HG03139 (cell line): ENCODE measurements at regions not wholly inside any gene's neighbourhood (a gene's known extent, or its start where the extent isn't known, plus 50 kb on each side); places are given as distances from the start of the nearest gene placed in this dataset.

Experiments used
- ATAC-seq: cut with Tn5 transposase; IDR thresholded peaks from one replicate; pipeline ENCODE4 v1.9.1; 2021; ENCODE audit not compliant: unreplicated experiment

- no peak for ATAC-seq
Measured at GRCh38 chr11:45036010-45036409, 85.3 kb upstream of the TP53I11 start.

DNA sequence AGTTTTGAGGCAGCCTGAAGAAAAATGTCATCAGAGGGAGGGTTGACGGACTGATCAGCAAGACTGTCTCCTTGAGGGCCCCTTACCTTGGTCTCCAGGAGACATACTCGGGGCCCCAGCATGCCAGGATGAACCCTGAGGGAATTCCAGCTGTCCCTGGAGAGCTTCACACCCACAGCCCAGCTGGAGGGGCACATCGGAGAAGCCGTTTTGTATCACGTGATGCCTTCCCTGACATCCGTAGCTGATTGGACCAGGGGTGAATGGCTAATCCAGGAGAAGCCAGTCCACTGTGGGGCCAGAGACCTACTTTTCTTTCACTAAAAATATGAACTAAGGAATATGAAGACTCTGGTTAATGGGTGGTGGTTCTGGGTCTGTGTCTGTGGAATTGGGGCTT lies 86.0 kb upstream of the TP53I11 start:
- ATAC-seq: no peak

DNA sequence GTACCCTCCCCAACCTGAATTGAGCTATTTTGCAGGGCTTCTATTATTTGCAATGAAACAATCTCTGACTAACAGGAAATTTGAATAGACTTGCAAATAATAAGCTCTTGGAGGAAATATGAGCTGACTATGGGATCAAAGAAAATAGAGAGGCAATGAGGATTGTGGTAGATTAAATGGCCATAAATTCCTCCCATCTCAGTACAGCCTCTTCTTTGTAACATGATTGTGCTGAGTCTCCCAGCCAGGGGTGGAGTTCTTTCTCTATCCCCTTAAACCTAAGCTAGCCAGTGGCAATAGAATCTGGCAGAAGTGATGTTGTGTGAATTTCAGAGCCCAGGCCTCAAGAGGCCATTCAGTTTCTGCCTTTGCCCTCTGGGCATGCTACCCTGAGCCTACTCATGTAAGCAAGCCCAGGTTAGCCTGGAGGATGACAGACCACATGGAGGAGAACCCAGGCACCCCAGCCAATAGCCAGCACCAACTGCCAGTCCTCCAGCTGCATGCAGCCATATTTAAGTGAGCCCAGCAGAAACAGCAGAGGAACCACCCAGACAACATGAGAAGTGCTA lies 86.8 kb upstream of the TP53I11 start:
- no peak for ATAC-seq

- ATAC-seq: no peak
Measured at GRCh38 chr11:45038923-45039322, 88.2 kb upstream of the TP53I11 start.

- no peak for ATAC-seq
Measured at GRCh38 chr11:45041596-45041995, 90.9 kb upstream of the TP53I11 start.

GRCh38 chr11:45042560-45042959 lies 91.9 kb upstream of the TP53I11 start:
- ATAC-seq: no peak

- ATAC-seq: no peak
Measured at GRCh38 chr11:45043755-45044475, 93.2 kb upstream of the TP53I11 start.

DNA sequence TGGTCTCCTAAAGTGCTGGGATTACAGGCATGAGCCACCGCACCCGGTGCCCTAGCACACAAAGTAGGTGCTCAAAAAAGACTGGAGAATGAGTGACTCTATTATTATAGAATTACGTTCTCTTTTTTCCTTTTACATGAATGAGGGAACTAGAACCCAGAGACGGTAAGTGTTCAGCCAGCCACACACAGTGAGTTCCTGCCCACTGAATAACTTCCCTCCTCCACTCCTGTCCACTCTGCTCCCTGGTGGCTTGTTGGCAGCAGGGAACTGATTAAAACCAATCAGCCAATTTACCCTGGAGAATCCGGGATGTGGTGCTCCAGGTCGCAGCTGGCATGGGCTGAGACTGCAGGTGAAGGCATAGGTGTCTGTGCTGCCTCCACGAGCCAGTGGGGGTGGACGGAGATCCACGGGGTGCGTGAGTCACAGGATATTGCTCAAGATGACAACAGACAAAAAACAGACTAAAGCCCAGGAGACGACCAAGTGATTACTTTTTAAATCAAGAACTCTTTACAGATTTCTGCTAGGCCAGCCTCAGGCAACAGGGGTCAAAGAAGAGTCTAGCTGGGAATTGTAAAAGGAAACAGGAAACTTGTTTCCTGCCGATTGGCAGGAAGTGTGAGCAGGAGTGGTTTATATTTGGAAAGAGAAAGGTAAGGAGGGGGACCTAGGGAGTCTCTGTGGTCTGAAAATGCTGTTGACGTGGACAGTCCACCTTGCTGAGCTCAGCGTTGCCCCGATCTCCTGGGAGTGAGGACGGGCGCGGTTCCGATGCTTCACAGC lies 95.2 kb upstream of the TP53I11 start:
- ATAC-seq: no peak

DNA sequence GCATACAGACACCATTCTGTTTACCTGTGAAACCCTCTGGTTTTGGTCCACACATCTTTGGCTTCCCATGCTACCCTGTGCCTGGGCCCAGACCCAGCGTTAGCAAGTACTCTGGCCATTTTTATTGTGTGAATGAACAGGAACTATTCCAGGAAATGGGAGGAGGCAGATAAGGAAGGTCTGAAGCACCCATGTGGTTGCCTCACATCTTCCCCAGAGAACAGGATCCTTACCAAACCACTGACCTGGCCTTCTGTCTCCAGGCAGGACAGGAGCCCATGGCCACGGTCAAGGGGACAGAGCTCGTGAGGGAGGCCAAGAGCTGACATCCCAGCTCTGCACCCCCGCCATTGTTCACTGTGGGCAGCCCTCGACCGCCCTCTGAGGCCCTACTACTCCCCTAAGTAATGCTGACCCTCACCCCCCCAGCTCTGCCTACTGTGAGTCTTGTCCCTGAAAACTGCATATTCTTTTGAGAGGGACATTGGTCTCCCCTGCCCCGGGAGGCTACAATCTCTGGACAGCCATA lies 97.7 kb upstream of the TP53I11 start:
- ATAC-seq: no peak

DNA sequence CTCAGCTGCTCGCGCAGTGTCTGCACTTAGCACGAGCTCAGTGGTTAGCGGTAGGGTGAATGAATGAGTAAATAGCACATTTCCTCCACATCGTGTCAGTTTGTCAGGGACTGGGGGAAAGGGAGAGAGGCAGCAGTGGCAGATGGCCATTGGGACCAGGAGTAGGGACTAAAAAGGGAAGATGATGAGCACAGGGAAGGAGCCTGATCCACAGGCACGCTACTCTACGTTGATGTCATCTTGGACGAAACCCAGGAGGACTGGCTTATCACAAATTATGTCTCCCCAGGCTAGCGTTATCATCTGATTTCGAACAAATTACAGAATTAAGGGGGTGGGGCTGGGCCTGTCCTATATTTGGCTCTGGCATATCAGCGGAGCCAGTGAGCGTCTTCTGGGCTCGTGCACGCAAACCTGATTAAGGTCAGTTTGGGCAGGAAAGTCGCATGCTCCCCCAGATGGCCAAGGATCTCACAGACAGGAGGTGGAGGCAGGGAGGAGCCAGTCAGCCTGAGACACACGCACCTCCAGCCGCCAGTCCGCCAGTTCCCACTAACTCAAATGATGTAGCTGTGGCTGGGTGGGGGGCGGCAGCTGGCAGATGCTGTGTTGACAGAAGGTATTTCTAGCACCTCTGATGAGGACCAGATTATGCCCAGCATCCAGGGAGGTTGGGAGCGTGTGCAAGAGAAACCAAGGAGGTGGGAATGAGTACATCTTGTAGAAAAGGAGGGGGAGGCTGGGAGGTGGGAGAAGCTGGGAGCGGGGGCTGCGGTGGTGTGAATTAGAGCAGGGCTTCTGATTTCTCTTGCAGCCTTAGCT lies 97.4 kb upstream of the PRDM11 start:
- no peak for ATAC-seq

GRCh38 chr11:45050111-45050510 lies 96.3 kb upstream of the PRDM11 start:
- ATAC-seq: no peak

DNA sequence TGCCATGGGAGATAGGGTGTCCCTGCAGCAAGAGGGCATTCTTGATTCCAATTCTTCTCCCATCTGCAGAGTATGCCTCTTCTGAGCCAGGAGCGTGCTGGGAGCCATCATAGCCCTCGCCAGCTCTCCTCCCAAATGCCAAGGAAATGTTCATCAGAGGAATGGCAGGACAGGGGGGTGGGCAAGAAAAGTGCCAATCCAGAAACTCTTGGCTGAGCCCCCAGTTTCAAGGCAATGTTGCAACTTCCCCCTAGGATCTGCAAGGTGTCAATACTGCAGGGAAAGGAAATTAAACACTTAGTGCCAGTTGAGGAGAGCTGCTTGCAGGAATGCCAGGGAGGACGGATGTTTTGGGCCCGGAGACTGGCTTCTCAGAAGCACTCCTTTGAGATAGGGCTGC lies 94.8 kb upstream of the PRDM11 start:
- ATAC-seq: no peak

DNA sequence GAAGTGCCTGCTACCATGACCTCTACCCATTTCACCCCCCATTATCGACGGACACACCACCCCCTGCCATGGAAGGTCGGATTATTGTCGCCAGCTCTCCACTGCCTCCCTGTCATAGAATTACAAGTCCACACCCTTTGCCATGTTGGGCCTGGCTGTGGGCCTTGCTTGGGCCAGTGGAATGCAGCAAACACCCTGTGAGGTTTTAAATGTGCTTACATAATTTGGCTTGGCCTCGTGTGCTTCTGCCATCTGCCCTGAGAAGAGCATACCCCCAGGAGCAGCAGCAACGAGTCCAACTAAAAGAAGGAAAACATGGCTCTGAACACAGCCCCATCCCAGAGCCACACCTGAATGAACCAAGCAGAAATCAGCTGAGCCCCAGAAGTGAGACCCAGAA lies 94.1 kb upstream of the PRDM11 start:
- no peak for ATAC-seq

DNA sequence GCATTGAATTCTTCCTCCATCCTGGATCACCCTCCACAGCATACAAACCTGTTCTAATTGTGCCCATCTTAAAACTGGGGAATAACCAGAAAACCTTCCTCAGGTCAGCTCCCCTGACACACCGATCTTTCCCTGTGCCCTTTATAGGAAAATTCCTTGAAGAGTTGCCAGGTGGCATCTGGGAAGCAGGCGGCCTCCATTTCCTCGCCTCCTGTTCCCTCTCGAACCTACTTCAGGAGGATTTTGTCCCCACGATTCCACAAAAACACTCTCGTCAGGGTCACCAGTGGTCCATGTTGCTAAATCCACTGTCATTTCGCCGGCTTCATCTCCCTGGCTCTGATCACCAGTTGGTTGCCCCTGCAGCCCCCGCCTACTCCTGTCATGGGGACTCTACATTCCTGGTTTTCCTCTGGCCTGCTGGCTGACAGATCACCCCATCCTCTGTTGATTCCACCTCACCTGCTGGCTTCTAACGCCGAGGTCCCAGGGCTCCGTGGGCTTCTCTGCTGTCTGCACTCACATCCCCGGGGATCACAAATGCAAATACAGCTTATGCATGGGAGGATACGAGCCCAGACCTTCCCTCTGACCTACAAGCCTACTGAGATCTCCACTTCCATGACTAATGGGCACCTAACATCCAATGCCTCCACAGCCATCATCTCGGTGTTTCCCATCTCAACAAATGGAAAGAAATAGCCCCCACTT lies 92.5 kb upstream of the PRDM11 start:
- no peak for ATAC-seq

- ATAC-seq: no peak
Measured at GRCh38 chr11:45054956-45055355, 91.5 kb upstream of the PRDM11 start.

DNA sequence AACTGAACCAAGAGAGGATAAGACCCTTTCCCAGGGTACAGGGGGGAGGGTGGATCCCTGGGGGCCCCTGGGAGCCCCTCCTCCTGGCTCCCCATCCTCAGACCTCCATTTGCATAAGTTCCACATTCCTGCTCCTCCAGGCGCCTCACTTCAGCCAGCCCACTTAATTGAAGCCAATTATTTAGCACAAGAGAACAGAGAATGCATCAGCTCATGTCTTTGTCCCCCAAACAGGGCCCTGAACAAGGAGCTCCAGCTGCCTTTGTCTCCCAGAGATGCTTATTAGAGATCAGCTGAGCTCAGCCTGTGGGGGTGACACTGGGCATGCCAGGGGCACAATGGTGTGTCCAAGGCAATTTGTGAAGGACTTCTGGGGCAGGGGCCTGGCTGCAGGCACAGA lies 89.9 kb upstream of the PRDM11 start:
- no peak for ATAC-seq

- no peak for ATAC-seq
Measured at GRCh38 chr11:45057938-45058646, 88.3 kb upstream of the PRDM11 start.

GRCh38 chr11:45058647-45058950 lies 87.8 kb upstream of the PRDM11 start:
- no peak for ATAC-seq

GRCh38 chr11:45060707-45061106 lies 85.7 kb upstream of the PRDM11 start:
- no peak for ATAC-seq

GRCh38 chr11:45061641-45062040 lies 84.8 kb upstream of the PRDM11 start:
- no peak for ATAC-seq
